CD14-positive monocyte (primary cell): ENCODE measurements at regions not wholly inside any gene's neighbourhood (a gene's known extent, or its start where the extent isn't known, plus 50 kb on each side); places are given as distances from the start of the nearest gene placed in this dataset.

Source experiments
- DNase-seq, 3 donors: peaks; one replicate each; pipeline ENCODE4 v3.0.0-alpha.2; 2011 to 2022
- H2AFZ ChIP-seq: 2 replicates; pipeline ENCODE4 v1.6.0; 2012; ENCODE audit warnings: mild to moderate bottlenecking, low read depth, low read length, inconsistent platforms; ENCODE audit not compliant: insufficient read depth, poor library complexity, severe bottlenecking
- H3K27ac ChIP-seq, 2 donors: 1 replicate in 1 of 2; 2 replicates in 1 of 2; pipeline ENCODE4 v1.5.1; 2012 to 2013; ENCODE audit warnings: low read length in 2 of 2, control low read depth in 1 of 2, inconsistent platforms in 1 of 2, low read depth in 1 of 2, mild to moderate bottlenecking in 1 of 2
- H3K27me3 ChIP-seq, 2 donors: one replicate each; pipeline versions ENCODE4 v1.6.0 to v1.6.1; 2011 to 2013; ENCODE audit warnings: low read length in 2 of 2; ENCODE audit not compliant: control insufficient read depth in 2 of 2, insufficient read depth in 2 of 2
- H3K36me3 ChIP-seq, 2 donors: replicated peaks in 1 of 2; 1 replicate in 1 of 2; 2 replicates in 1 of 2; pipeline versions ENCODE4 v1.5.1 to v1.6.1; 2012 to 2013; ENCODE audit warnings: low read length in 2 of 2, control low read depth in 1 of 2, inconsistent platforms in 1 of 2, mild to moderate bottlenecking in 1 of 2; ENCODE audit not compliant: insufficient read depth in 2 of 2, control insufficient read depth in 1 of 2
- H3K4me1 ChIP-seq, 2 donors: 1 replicate in 1 of 2; 2 replicates in 1 of 2; pipeline versions ENCODE4 v1.5.1 to v1.6.1; 2012 to 2013; ENCODE audit warnings: low read length in 2 of 2, control low read depth in 1 of 2, inconsistent platforms in 1 of 2, mild to moderate bottlenecking in 1 of 2, moderate library complexity in 1 of 2; ENCODE audit not compliant: insufficient read depth in 2 of 2, control insufficient read depth in 1 of 2
- H3K4me2 ChIP-seq: replicated peaks from 2 replicates; pipeline ENCODE3; 2012; ENCODE audit warnings: low read length, moderate library complexity, mild to moderate bottlenecking; ENCODE audit not compliant: poor library complexity, severe bottlenecking; ENCODE audit errors: extremely low read depth
- H3K4me3 ChIP-seq, 3 experiments: fragments of 200-600 bp in 1 of 3; sonication (generic) in 1 of 3; replicated peaks in 1 of 3; 1 replicate in 2 of 3; 2 replicates in 1 of 3; pipeline ENCODE4 v1.5.1; 2011 to 2013; ENCODE audit warnings: low read length in 3 of 3, mild to moderate bottlenecking in 3 of 3, control low read depth in 2 of 3, low read depth in 2 of 3, inconsistent platforms in 1 of 3, moderate library complexity in 1 of 3
- H3K79me2 ChIP-seq: 2 replicates; pipeline ENCODE4 v1.6.0; 2012; ENCODE audit warnings: mild to moderate bottlenecking, control low read depth, inconsistent platforms, low read length, moderate library complexity; ENCODE audit not compliant: insufficient read depth
- H3K9ac ChIP-seq: 2 replicates; pipeline ENCODE4 v1.6.0; 2017; ENCODE audit warnings: low read length, mild to moderate bottlenecking; ENCODE audit not compliant: insufficient read depth, poor library complexity, severe bottlenecking
- H3K9me3 ChIP-seq, 2 donors: replicated peaks in 1 of 2; 1 replicate in 1 of 2; 2 replicates in 1 of 2; pipeline versions ENCODE4 v1.5.1 to v1.6.1; 2012 to 2013; ENCODE audit warnings: low read length in 2 of 2, control low read depth in 1 of 2; ENCODE audit not compliant: control insufficient read depth in 1 of 2, insufficient read depth in 1 of 2
- H4K20me1 ChIP-seq: 2 replicates; pipeline ENCODE4 v1.6.0; 2012; ENCODE audit warnings: mild to moderate bottlenecking, low read length, control low read depth, moderate library complexity; ENCODE audit not compliant: insufficient read depth
- H3K27ac Mint-ChIP-seq, 7 donors: one replicate each; pipeline ENCODE4 v1.8.0; 2020; ENCODE audit warnings: mild to moderate bottlenecking in 7 of 7, mixed read lengths in 7 of 7, moderate library complexity in 6 of 7, inconsistent platforms in 2 of 7
- H3K27me3 Mint-ChIP-seq, 3 donors: one replicate each; pipeline ENCODE4 v1.8.0; 2021 to 2022; ENCODE audit warnings: low read depth in 3 of 3, mild to moderate bottlenecking in 3 of 3, mixed read lengths in 3 of 3, moderate library complexity in 3 of 3, inconsistent platforms in 1 of 3
- H3K36me3 Mint-ChIP-seq, 2 donors: one replicate each; pipeline ENCODE4 v1.8.0; 2020; ENCODE audit warnings: mixed read lengths in 2 of 2, inconsistent platforms in 1 of 2, mild to moderate bottlenecking in 1 of 2
- H3K4me1 Mint-ChIP-seq: one replicate; pipeline ENCODE4 v1.8.0; 2020; ENCODE audit warnings: mild to moderate bottlenecking, mixed read lengths
- H3K4me3 Mint-ChIP-seq, 2 donors: one replicate each; pipeline ENCODE4 v1.8.0; 2020; ENCODE audit warnings: mild to moderate bottlenecking in 2 of 2, mixed read lengths in 2 of 2, moderate library complexity in 1 of 2
- H3K9me3 Mint-ChIP-seq, 7 donors: one replicate each; pipeline ENCODE4 v1.8.0; 2020 to 2022; ENCODE audit warnings: mixed read lengths in 7 of 7, mild to moderate bottlenecking in 6 of 7, moderate library complexity in 6 of 7, inconsistent platforms in 2 of 7
- CTCF ChIP-seq: fragments of 200-600 bp; IDR thresholded peaks from one replicate; pipeline ENCODE4 v1.8.0; 2022; ENCODE audit warnings: antibody characterized with exemption, mild to moderate bottlenecking
- WGBS: methylation state at CpG from one replicate; pipeline ENCODE4 v1.1.5; 2013; ENCODE audit warnings: missing lambda C conversion rate; ENCODE audit not compliant: insufficient coverage; 5-methylcytosine and 5-hydroxymethylcytosine counted together
- intact Hi-C, 2 donors: fragments of 100-400 bp; cut with micrococcal nuclease; formaldehyde crosslinking; loops; one replicate each; pipeline versions ENCODE4 v1.15.0 to v1.15.1; 2023

DNA sequence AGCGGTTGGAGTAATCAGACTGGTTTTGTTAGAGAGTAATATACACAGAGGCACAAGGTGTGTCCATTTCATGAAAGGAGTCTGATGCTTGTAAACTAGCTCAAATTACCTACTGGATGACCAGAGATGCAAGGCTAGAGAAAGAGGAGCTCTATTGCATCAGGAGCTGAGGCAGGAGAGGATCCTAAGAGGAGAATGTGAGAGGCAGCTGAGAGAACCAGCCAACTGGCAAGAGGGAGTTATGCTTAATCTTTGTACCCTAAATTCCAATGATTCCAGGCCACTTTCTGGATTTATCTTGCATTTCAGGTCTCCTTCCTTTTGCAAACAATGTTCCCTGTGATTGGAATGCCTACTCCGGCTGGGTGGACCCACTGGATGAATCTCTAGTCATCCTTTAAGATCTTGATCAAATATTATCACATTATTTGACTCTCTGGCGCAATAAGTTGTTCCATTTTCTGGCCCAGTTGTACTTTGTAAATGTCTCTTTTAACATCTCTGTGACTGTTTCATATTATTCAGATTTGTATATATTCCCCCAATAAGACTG lies 57.5 kb upstream of the PTPN12 start:
- no peaks in the 10 kb centered on the region for H3K36me3 Mint-ChIP-seq
- Histone ChIP-seq H3K4me2 (peak overlapping the region; percentile 26), H3K36me3 (no peaks in the 10 kb centered on the region), H3K4me1 (peaks cover 41% of the 10 kb centered on the region in 2 donors), H3K27ac (no peak overlapping the region), H3K27me3 (no peaks in the 10 kb centered on the region), H3K9me3 (peaks cover 0 to 3% of the 10 kb centered on the region in 2 donors), H3K9ac (no peak overlapping the region), H3K4me3 (no peak overlapping the region), H4K20me1 (no peaks in the 10 kb centered on the region), H2AFZ (no peak overlapping the region), H3K79me2 (no peaks in the 10 kb centered on the region)
- H3K4me1 Mint-ChIP-seq: peaks cover 29% of the 10 kb centered on the region
- H3K4me3 Mint-ChIP-seq: no peak overlapping the region
- peaks cover 0 to 6% (median 0%) of the 10 kb centered on the region in 7 donors for H3K9me3 Mint-ChIP-seq
- no peak for TF ChIP-seq CTCF
- H3K27me3 Mint-ChIP-seq: peaks cover 0 to 4% (median 0%) of the 10 kb centered on the region in 3 donors
- intact Hi-C loops: no loop called here
- no CpG with 5 or more reads among the region's 3 CpGs for WGBS
- H3K27ac Mint-ChIP-seq: peak overlapping the region; percentile 34 to 94 (median 91)
- DNase-seq: no peak

DNA sequence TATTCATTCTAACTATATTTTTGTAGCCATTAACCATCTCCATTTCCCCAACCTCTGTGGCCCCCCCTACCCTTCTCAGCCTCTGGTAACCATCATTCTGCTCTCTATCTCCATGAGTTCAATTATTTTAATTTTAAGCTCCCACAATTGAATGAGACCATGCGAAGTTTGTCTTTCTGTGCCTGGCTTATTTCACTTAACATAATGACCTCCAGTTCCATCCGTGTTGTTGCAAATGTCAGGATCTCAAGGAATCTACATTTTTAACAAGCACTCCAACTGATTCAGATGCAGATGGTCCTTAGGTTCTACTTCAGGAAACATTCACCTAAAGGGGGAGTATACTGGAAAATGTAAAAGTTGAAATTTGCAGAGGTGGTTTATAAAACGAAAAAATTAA lies 60.2 kb upstream of the PTPN12 start:
- Histone ChIP-seq H3K27me3 (no peaks in the 10 kb centered on the region), H3K79me2 (no peaks in the 10 kb centered on the region), H3K9ac (no peak overlapping the region), H3K9me3 (no peaks in the 10 kb centered on the region), H3K4me1 (peaks cover 56 to 58% of the 10 kb centered on the region in 2 donors), H4K20me1 (no peaks in the 10 kb centered on the region), H2AFZ (no peak overlapping the region), H3K4me3 (no peak overlapping the region), H3K4me2 (no peak overlapping the region), H3K36me3 (no peaks in the 10 kb centered on the region), H3K27ac (no peak overlapping the region)
- H3K9me3 Mint-ChIP-seq: peaks cover 0 to 3% (median 0%) of the 10 kb centered on the region in 7 donors
- peaks cover 0 to 4% (median 0%) of the 10 kb centered on the region in 3 donors for H3K27me3 Mint-ChIP-seq
- DNase-seq: no peak
- no peak for TF ChIP-seq CTCF
- no peak overlapping the region for H3K27ac Mint-ChIP-seq
- H3K36me3 Mint-ChIP-seq: no peaks in the 10 kb centered on the region
- no peak overlapping the region for H3K4me3 Mint-ChIP-seq
- H3K4me1 Mint-ChIP-seq: peaks cover 45% of the 10 kb centered on the region
- intact Hi-C loops: no loop called here
- 94% methylated on average over 2 of the region's 3 CpGs for WGBS
